Left hindlimb (tissue), 1 donor: ENCODE measurements at regions not wholly inside any gene's neighbourhood (a gene's known extent, or its start where the extent isn't known, plus 50 kb on each side); places are given as distances from the start of the nearest gene placed in this dataset.

Experiments
- DNase-seq: peaks from one replicate; pipeline ENCODE4 v3.0.0-alpha.2; 2018

- DNase-seq, result no peak
Observed at GRCh38 chr4:110271986-110272385, 73.6 kb upstream of the ELOVL6 start.

- DNase-seq, result no peak
Observed at GRCh38 chr4:110270492-110271197, 72.2 kb upstream of the ELOVL6 start.

GRCh38 chr4:110268790-110269189 is 70.4 kb upstream of the ELOVL6 start:
- DNase-seq, result no peak

- no peak for DNase-seq
Observed at GRCh38 chr4:110268352-110268751, 69.9 kb upstream of the ELOVL6 start.

- DNase-seq, result no peak
Observed at GRCh38 chr4:110266136-110266535, 67.7 kb upstream of the ELOVL6 start.

- no peak for DNase-seq
Observed at GRCh38 chr4:110265001-110265400, 66.6 kb upstream of the ELOVL6 start.

GRCh38 chr4:110260299-110260698 is 61.9 kb upstream of the ELOVL6 start:
- no peak for DNase-seq

GRCh38 chr4:110250023-110250387 is 51.6 kb upstream of the ELOVL6 start:
- no peak for DNase-seq

- DNase-seq, result no peak
Observed at GRCh38 chr4:110248831-110249253, 50.4 kb upstream of the ELOVL6 start.
